Mesenchymal stem cell (in vitro differentiated cells and primary cell): ENCODE measurements at regions not wholly inside any gene's neighbourhood (a gene's known extent, or its start where the extent isn't known, plus 50 kb on each side); places are given as distances from the start of the nearest gene placed in this dataset.

ENCODE experiments used
- DNase-seq: peaks from one replicate; pipeline ENCODE4 v3.0.0-alpha.2; 2013
- H2AFZ ChIP-seq: one replicate; pipeline ENCODE4 v1.6.1; 2013; ENCODE audit warnings: low read depth, mild to moderate bottlenecking, control low read depth, inconsistent platforms, low read length, moderate library complexity
- H2AK5ac ChIP-seq: 2 replicates; pipeline ENCODE4 v1.6.1; 2013; ENCODE audit warnings: low read length, moderate library complexity, mild to moderate bottlenecking, inconsistent platforms; ENCODE audit not compliant: severe bottlenecking
- H2BK120ac ChIP-seq: one replicate; pipeline ENCODE4 v1.6.1; 2013; ENCODE audit warnings: low read depth, mild to moderate bottlenecking, inconsistent platforms, low read length, moderate library complexity
- H2BK12ac ChIP-seq, 2 experiments: one replicate each; pipeline ENCODE4 v1.6.1; 2013; ENCODE audit warnings: inconsistent platforms in 2 of 2, low read length in 2 of 2, mild to moderate bottlenecking in 2 of 2, moderate library complexity in 2 of 2, control low read depth in 1 of 2
- H2BK15ac ChIP-seq: one replicate; pipeline ENCODE4 v1.6.1; 2013; ENCODE audit warnings: mild to moderate bottlenecking, low read depth, inconsistent platforms; ENCODE audit not compliant: poor library complexity, severe bottlenecking
- H2BK5ac ChIP-seq: 2 replicates; pipeline ENCODE4 v1.6.1; 2013; ENCODE audit warnings: low read depth, mild to moderate bottlenecking, low read length, control low read depth, inconsistent platforms; ENCODE audit not compliant: poor library complexity, severe bottlenecking
- H3K14ac ChIP-seq, 2 experiments: one replicate each; pipeline ENCODE4 v1.6.1; 2013; ENCODE audit warnings: inconsistent platforms in 2 of 2, low read length in 2 of 2, control low read depth in 1 of 2, mild to moderate bottlenecking in 1 of 2, moderate library complexity in 1 of 2
- H3K18ac ChIP-seq, 2 experiments: one replicate each; pipeline ENCODE4 v1.6.1; 2013; ENCODE audit warnings: inconsistent platforms in 2 of 2, low read length in 2 of 2, control low read depth in 1 of 2, low read depth in 1 of 2, mild to moderate bottlenecking in 1 of 2
- H3K23ac ChIP-seq, 2 experiments: one replicate each; pipeline ENCODE4 v1.6.1; 2013; ENCODE audit warnings: inconsistent platforms in 2 of 2, low read length in 2 of 2, mild to moderate bottlenecking in 2 of 2, moderate library complexity in 2 of 2, control low read depth in 1 of 2
- H3K27ac ChIP-seq: 2 replicates; pipeline ENCODE4 v1.5.1; 2013; ENCODE audit warnings: mild to moderate bottlenecking, moderate library complexity, low read length, control low read depth, inconsistent platforms; ENCODE audit not compliant: poor library complexity, severe bottlenecking
- H3K27me3 ChIP-seq, 2 experiments: 2 replicates each; pipeline versions ENCODE4 v1.6.1 to v1.7.0; 2013; ENCODE audit warnings: low read length in 2 of 2, mild to moderate bottlenecking in 2 of 2, moderate library complexity in 2 of 2, control low read depth in 1 of 2, inconsistent platforms in 1 of 2; ENCODE audit not compliant: control insufficient read depth in 1 of 2, insufficient read depth in 1 of 2
- H3K36me3 ChIP-seq, 2 experiments: 2 replicates each; pipeline versions ENCODE4 v1.6.1 to v1.7.0; 2013; ENCODE audit warnings: low read length in 2 of 2, control low read depth in 1 of 2, inconsistent platforms in 1 of 2, low read depth in 1 of 2, mild to moderate bottlenecking in 1 of 2; ENCODE audit not compliant: insufficient read depth in 2 of 2, control insufficient read depth in 1 of 2
- H3K4ac ChIP-seq, 2 experiments: one replicate each; pipeline ENCODE4 v1.6.1; 2013; ENCODE audit warnings: inconsistent platforms in 2 of 2, low read length in 2 of 2, mild to moderate bottlenecking in 2 of 2, moderate library complexity in 2 of 2, control low read depth in 1 of 2, low read depth in 1 of 2
- H3K4me1 ChIP-seq: 2 replicates; pipeline ENCODE4 v1.6.1; 2013; ENCODE audit warnings: low read depth, low read length, control low read depth; ENCODE audit not compliant: control insufficient read depth, insufficient read depth
- H3K4me2 ChIP-seq: 2 replicates; pipeline ENCODE4 v1.6.1; 2013; ENCODE audit warnings: low read length, mild to moderate bottlenecking, inconsistent platforms; ENCODE audit not compliant: poor library complexity, severe bottlenecking
- H3K4me3 ChIP-seq, 2 experiments: 2 replicates each; pipeline versions ENCODE4 v1.5.1 to v1.7.0; 2013; ENCODE audit warnings: low read length in 2 of 2, mild to moderate bottlenecking in 2 of 2, control low read depth in 1 of 2, low read depth in 1 of 2; ENCODE audit not compliant: insufficient read depth in 1 of 2
- H3K79me1 ChIP-seq: replicated peaks from 2 replicates; pipeline ENCODE4 v1.6.1; 2013; ENCODE audit warnings: mild to moderate bottlenecking, control low read depth, low read length, inconsistent platforms; ENCODE audit not compliant: poor library complexity, severe bottlenecking
- H3K9ac ChIP-seq: 2 replicates; pipeline ENCODE4 v1.7.0; 2013; ENCODE audit warnings: mild to moderate bottlenecking, low read length, moderate library complexity
- H3K9me3 ChIP-seq: 2 replicates; pipeline ENCODE4 v1.7.0; 2013; ENCODE audit warnings: mild to moderate bottlenecking, low read length; ENCODE audit not compliant: control insufficient read depth
- H4K8ac ChIP-seq: one replicate; pipeline ENCODE4 v1.6.1; 2013; ENCODE audit warnings: inconsistent platforms, mild to moderate bottlenecking, low read length, moderate library complexity
- H4K91ac ChIP-seq: one replicate; pipeline ENCODE4 v1.6.1; 2013; ENCODE audit warnings: mild to moderate bottlenecking, low read length, inconsistent platforms
- WGBS: methylation state at CpG from one replicate; pipeline ENCODE4 v1.1.7; 2013; ENCODE audit warnings: mixed read lengths; 5-methylcytosine and 5-hydroxymethylcytosine counted together

GRCh38 chr4:120440730-120441129 is 374.1 kb upstream of the MAD2L1 start:
- Histone ChIP-seq H4K91ac (no peak overlapping the region), H3K27me3 (no peaks in the 10 kb centered on the region), H4K8ac (no peak overlapping the region), H3K4ac (no peak overlapping the region), H3K9ac (no peak overlapping the region), H2BK120ac (no peak overlapping the region), H2BK5ac (no peak overlapping the region), H3K23ac (no peak overlapping the region), H3K4me2 (no peak overlapping the region), H2BK12ac (no peak overlapping the region), H3K9me3 (no peaks in the 10 kb centered on the region), H3K4me3 (no peak overlapping the region), H2BK15ac (no peak overlapping the region), H3K18ac (no peak overlapping the region), H3K36me3 (no peaks in the 10 kb centered on the region), H2AFZ (no peak overlapping the region), H3K4me1 (no peaks in the 10 kb centered on the region), H3K79me1 (no peaks in the 10 kb centered on the region), H2AK5ac (no peak overlapping the region), H3K27ac (no peak overlapping the region), H3K14ac (no peak overlapping the region)
- DNase-seq, result no peak
- 77% methylated on average over 3 of the region's 3 CpGs for WGBS

- Histone ChIP-seq H2BK120ac (no peak overlapping the region), H4K91ac (no peak overlapping the region), H3K9me3 (no peaks in the 10 kb centered on the region), H3K27me3 (no peaks in the 10 kb centered on the region), H3K4ac (no peak overlapping the region), H2BK15ac (no peak overlapping the region), H3K14ac (no peak overlapping the region), H3K79me1 (no peaks in the 10 kb centered on the region), H2BK12ac (no peak overlapping the region), H3K4me1 (no peaks in the 10 kb centered on the region), H3K18ac (no peak overlapping the region), H2AFZ (no peak overlapping the region), H2AK5ac (no peak overlapping the region), H3K36me3 (no peaks in the 10 kb centered on the region), H3K4me2 (no peak overlapping the region), H3K4me3 (no peak overlapping the region), H3K9ac (no peak overlapping the region), H4K8ac (no peak overlapping the region), H3K27ac (no peak overlapping the region), H3K23ac (no peak overlapping the region), H2BK5ac (no peak overlapping the region)
- WGBS, result 41% methylated on average over 3 of the region's 5 CpGs
- DNase-seq, result no peak
These were observed 368.5 kb upstream of the MAD2L1 start for GRCh38 chr4:120435179-120435578.

GRCh38 chr4:120434756-120435155 is 368.1 kb upstream of the MAD2L1 start:
- no peak overlapping the region for H3K9ac ChIP-seq
- no peaks in the 10 kb centered on the region for H3K27me3 ChIP-seq
- H3K14ac ChIP-seq, result no peak overlapping the region
- no peak overlapping the region for H4K91ac ChIP-seq
- no CpG with 5 or more reads among the region's 2 CpGs for WGBS
- no peak overlapping the region for H3K18ac ChIP-seq
- no peak overlapping the region for H3K4ac ChIP-seq
- H2BK15ac ChIP-seq, result no peak overlapping the region
- H2AK5ac ChIP-seq, result no peak overlapping the region
- no peak overlapping the region for H2AFZ ChIP-seq
- H2BK5ac ChIP-seq, result no peak overlapping the region
- no peak overlapping the region for H3K4me3 ChIP-seq
- no peak overlapping the region for H3K4me2 ChIP-seq
- no peaks in the 10 kb centered on the region for H3K79me1 ChIP-seq
- H3K23ac ChIP-seq, result no peak overlapping the region
- no peak overlapping the region for H3K27ac ChIP-seq
- no peaks in the 10 kb centered on the region for H3K9me3 ChIP-seq
- no peak overlapping the region for H4K8ac ChIP-seq
- no peak for DNase-seq
- no peaks in the 10 kb centered on the region for H3K36me3 ChIP-seq
- no peaks in the 10 kb centered on the region for H3K4me1 ChIP-seq
- no peak overlapping the region for H2BK120ac ChIP-seq
- no peak overlapping the region for H2BK12ac ChIP-seq

- no peaks in the 10 kb centered on the region for H3K36me3 ChIP-seq
- no peak overlapping the region for H3K9ac ChIP-seq
- no peak overlapping the region for H4K91ac ChIP-seq
- no peak overlapping the region for H2BK120ac ChIP-seq
- H3K4me2 ChIP-seq, result no peak overlapping the region
- WGBS, result 100% methylated on average over 2 of the region's 3 CpGs
- H3K27ac ChIP-seq, result no peak overlapping the region
- H3K18ac ChIP-seq, result no peak overlapping the region
- no peaks in the 10 kb centered on the region for H3K27me3 ChIP-seq
- DNase-seq, result no peak
- H3K79me1 ChIP-seq, result no peaks in the 10 kb centered on the region
- no peak overlapping the region for H2AK5ac ChIP-seq
- no peak overlapping the region for H2AFZ ChIP-seq
- H3K23ac ChIP-seq, result no peak overlapping the region
- no peak overlapping the region for H2BK12ac ChIP-seq
- H4K8ac ChIP-seq, result no peak overlapping the region
- H3K14ac ChIP-seq, result no peak overlapping the region
- no peak overlapping the region for H2BK15ac ChIP-seq
- H3K9me3 ChIP-seq, result no peaks in the 10 kb centered on the region
- no peak overlapping the region for H2BK5ac ChIP-seq
- no peaks in the 10 kb centered on the region for H3K4me1 ChIP-seq
- no peak overlapping the region for H3K4ac ChIP-seq
- H3K4me3 ChIP-seq, result no peak overlapping the region
These were observed 365.7 kb upstream of the MAD2L1 start for GRCh38 chr4:120432301-120432860.
